GM21528 (cell line): ENCODE measurements at regions not wholly inside any gene's neighbourhood (a gene's known extent, or its start where the extent isn't known, plus 50 kb on each side); places are given as distances from the start of the nearest gene placed in this dataset.
"Not testable (repeated sequence)": the region's sequence is repeated elsewhere in the genome, so short reads cannot be mapped to it uniquely, and the experiment has no call there.

Source experiments
- ATAC-seq: cut with Tn5 transposase; IDR thresholded peaks from one replicate; pipeline ENCODE4 v1.9.1; 2021; ENCODE audit warnings: mild to moderate bottlenecking, moderate library complexity; ENCODE audit not compliant: unreplicated experiment, low FRiP score

DNA sequence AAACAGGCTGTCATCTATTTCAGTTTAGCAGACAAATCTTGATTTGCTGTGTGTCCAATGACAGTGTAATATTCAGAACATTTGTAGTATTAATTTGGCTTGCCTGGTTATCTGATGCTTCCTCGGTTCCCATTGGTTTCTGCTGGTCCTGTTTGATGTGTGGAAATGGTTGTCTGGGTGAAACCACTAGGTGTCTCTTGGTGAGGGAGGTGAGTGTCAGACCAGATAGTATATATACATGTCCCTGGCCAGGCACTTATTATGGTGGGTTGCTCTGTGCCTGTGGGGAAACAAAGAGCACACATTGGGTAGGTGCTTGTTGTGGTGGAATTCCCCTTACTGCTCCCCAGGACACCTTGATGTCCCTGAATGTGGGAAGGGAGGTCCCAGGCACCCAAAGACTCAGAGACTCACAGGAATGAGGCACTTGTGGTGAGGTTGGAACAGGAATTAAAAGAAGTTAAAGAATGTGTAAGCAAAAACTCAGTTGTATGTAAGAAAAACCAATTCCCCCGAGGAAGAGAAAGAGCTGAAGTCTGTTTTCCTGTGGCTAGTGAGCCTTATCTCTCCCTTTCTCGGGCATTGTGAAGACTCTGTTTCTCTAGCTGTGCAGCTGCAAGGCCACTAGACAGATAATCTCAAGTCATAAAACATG is 1519.1 kb downstream of the BRINP3 start:
- no peak for ATAC-seq

DNA sequence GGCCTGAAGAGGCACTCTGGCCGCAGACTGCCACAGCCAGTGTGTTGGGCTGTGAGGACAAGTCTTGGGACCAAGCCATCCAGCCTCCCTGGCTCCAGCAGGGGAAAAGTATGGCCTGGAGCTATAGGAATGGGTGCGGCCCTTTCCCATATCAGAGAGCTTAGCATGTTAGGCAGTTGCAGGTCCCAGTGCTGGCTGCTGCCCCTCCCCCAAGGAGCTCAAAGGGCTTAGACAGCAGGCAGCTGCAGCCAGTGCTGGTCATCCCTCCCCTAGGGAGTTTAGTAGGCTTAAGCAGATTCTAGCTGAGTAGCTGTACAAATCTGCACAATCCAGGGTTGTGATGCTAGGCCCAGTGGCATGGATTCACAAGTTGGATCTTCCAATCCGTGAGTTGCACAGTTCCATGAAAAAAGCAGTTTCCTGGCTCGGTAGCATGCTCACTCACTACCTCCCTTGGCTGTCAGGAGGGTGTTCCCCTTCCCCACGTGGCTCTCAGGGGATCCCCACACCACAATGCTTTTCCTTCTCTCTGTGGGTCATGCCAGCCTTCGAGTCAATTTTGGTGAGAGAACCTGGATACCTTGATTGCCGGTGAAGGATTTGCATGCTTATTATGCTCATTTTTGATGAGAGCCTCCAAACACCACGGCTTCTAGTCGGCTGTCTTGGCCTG is 1490.8 kb downstream of the BRINP3 start:
- ATAC-seq = no peak

DNA sequence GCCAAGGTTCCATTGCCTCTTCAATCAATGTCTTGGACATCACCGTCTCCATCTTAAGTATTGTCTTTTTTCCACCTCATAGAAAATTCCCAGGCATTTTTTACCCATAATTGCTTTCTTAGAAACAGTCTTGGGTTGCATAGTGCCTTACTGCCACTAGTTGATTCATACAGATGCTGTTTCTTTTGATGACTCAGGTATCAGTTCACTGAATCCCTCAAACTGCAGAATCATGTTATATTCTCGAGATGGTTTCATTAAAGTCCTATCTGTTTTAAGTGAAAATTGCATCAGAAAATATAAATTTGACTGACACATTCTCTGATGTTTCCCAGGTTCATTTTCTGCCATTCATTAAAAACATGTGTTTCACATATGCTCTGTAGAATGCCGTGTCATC is 1489.1 kb downstream of the BRINP3 start:
- no peak for ATAC-seq

DNA sequence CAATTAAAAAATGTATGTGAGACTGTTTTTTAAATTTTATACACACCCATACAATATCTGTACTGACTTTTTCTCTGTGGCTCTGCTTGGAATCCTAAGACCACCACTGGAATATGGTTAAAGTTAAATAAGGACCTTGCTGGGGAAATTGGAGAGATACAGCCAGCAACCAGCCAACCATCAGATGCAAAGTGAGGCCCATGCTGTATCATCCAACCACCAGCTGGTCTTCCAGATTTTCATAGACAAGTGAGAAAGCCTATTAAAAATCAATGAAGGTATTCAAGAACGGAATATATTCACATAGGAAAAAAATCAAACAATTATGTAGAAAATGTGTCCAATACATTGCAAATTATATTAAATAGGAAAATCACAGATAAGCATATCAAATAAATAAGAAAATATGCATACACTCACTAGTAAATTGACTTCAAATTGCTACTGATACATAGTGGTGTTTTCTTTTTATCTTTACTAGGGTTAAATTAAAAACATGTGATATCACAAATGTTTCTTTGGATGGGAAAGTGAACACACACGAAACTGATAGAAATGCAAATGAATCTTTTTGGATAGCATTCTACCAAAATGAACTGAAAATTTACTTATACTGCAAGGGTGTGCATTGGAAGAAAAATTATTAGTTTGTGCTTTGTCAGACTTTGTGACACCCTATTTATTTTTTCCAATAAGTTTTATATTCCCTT is 1486.3 kb downstream of the BRINP3 start:
- ATAC-seq = no peak

DNA sequence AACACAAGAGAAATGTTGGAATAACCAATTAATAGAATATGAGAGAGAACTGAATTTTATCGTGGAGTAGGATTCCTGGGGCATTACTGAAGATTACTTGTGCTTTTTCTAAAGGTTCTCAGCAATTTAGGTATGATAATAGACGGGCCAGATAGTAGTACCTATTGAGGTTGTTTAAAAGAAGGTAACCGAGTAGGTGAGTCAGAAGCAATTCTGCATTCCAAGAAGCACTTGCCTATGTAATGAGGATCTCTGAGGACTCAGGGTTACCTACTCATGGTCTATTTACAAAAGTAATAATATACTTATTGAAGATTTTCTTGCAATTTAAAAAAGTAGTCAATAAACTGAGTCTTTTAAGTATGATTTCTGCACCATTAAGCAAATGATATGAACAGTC is 1469.8 kb downstream of the BRINP3 start:
- ATAC-seq = no peak

DNA sequence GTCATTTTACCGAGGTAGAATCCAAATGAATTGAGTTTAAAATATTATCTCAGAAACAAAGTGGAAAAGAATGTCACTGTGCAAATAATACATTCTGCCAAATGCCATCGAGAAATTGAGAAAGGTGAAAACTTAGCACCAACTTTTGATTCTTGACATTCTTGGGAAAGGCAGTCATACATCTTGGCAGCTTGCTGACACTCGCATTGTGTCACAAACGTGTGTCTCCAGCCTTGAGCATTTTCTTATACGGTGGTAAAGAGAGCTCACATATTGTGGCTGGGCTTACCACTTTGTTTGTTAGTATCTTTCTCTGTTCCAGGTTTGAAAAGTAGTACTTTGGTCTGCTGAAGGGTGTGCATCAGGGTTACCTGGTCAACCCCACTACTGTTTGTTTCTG is 1456.1 kb downstream of the BRINP3 start:
- no peak for ATAC-seq

DNA sequence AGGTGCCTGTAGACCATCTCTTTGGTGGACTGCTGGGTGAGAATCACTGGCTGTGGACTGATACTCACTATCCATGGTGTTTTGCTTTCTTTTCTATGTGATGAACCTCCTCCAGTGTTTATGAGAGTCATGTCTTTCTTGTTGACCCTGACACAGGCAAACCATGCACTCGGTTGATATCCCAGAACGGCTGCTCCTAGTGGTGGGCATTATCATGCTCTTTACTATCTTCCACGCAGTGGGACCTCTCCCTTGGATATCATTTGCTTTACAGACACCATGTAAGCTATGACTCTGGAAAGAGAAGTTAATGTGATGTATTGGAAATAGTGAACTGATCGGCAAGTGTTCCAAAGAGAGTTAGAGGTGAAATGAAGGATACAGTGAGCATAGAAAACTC is 1455.6 kb downstream of the BRINP3 start:
- ATAC-seq = no peak

DNA sequence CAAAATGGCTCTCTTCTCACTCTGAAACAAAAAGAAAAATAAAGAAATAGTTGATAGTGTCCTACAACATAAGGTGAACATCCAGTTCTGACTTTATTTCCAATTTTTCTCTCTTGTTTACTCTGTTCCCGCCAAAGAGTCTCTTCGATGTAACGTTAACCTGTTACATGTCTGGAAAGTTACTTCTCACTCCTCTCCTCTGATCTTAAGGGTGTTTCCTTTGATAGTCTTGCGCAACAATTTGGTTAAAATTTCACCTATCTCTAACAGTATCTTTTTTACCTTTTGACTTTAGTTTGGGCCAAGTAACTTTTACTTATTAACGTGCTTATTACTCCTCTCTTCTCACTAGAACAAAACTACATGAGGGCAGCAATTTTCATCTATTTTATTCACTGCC is 1450.2 kb downstream of the BRINP3 start:
- no peak for ATAC-seq

DNA sequence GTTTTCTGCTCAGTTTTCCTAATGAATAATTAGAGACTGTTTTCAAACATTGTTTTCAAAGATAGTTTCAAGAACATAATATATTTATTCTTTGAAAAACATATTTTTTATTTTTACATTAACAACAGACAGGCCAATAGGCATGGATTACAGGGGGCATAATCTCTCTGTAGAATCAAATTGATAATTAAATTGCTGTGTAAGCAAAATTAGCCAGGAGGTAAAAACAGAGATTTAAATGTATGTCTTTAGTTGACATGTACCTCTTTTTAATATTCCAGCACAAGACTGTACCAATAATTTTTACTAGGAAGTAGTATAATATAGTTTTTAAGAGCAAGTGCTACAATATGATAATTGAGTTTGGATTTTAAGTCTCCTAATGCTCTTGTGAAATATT is 1444.5 kb downstream of the BRINP3 start:
- ATAC-seq = no peak

DNA sequence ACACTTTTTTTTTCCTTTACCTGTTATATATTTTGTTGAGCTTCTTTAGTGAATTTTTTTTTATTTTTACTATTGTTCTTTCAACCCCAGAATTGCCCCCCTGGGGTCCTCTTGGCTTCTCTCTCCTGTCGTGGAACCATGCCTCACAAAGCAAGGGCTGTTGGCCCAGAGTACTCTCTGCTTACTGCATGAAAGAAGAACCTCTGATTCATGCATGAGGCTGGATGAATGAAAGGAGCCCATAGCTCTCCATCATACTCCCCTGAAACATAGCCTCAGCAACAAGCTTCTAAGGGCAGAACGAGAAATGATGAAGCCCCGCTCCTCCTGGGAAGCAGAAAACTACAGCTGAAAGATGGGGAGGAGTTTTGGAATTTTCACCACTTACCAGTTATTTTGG is 1441.0 kb downstream of the BRINP3 start:
- no peak for ATAC-seq

DNA sequence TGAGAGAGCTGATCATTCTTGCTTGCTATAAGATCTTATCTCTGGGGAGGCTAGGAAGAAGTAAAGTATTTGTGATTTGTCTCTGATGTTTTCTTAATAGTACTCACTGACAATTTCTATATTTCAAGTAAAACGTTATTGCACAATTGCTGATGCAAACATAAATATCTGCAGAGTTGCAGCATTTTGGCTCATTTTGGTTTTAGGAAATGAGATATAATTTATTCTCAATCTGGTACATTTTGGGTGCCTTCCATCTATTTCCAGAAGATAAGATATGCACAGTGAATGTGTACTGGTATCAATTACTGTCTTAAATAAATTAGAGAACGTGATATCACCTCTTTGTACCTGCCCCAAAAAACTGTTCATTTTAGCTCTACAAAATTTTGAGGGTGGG is 1431.5 kb downstream of the BRINP3 start:
- no peak for ATAC-seq

DNA sequence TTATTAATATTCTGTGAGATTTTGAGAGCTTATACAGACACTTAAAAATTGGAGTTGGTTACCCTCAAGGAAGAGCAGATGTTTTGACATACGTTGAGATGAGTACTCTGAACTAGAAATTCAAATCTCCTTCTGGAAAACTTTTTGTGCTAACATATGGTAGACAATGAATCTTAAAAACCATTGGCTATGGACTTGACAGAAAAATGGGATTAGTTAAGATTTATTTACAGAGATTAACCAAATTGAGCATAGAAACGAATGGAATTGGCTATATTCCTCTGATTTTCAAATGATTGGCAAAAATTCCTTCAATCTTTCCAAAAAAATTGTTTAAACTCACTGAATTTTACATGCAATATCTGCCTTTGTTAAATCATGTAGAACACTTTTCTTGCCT is 1392.9 kb downstream of the BRINP3 start:
- ATAC-seq = no peak

DNA sequence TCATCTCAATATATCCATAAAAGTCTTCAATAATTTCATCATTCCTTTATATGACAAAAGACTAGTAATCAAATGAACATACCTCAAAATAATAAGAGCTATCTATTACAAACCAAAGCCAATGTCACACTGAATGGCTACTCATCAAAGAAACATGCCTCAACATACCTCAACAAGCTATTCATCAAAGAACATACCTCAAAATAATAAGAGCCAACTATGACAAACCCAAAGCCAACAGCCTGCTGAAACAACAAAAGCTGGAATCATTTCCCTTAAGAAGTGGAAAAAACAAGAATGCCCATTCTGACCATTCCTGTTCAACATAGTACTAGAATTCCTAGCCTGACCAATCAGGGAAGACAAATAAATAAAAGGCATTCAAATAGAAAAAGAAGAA is 1373.7 kb downstream of the BRINP3 start:
- no peak for ATAC-seq

DNA sequence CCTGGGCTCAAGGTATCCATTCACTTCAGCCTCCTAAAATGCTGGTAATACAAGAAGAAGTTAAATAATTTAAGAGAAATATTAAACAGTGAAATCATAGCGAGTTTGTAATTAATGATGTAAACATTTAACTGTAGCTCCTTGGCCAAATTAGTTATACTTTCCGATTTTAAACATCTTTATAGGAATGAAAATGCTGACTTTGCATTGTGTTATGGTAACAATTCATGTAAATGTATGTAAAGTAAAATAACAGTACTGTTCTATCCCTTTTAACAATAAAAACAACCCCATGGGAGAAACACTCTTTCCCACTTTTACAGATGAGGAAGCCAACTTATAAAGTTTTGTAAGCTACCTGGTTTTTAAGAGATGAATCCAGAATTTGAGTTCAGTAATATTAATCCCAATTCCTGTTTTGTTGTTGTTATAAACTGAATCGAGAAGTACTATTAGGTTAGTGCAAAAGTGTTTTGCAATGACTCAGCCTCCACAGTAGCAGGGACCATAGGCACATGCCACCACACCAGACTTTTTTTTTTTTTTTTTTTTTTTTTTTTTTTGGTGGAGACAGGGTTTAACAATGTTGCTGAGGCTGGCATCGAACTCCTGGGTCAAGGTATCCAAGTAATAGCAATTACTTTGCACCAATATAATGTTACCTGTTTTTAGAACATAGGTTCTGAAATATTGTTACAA is 1360.4 kb downstream of the BRINP3 start:
- no peak for ATAC-seq

DNA sequence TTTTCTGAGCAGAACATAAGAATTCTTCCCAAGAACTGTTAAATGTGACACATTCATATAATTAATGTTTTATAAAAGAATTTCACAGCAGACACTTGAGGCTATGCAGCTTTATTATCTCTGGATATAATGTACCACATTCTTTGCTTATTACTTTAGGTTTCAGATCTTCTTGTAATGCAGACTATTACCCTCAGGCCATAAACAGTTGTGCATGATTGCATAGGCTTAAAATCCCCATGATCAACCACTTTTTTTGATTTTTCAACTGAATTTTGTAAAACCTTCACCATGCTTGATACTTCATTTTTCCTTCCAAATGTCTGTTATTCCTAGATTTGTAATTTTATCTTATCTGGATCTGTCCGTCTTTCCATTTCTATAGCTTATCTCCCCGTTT is 1355.7 kb downstream of the BRINP3 start:
- ATAC-seq = no peak

DNA sequence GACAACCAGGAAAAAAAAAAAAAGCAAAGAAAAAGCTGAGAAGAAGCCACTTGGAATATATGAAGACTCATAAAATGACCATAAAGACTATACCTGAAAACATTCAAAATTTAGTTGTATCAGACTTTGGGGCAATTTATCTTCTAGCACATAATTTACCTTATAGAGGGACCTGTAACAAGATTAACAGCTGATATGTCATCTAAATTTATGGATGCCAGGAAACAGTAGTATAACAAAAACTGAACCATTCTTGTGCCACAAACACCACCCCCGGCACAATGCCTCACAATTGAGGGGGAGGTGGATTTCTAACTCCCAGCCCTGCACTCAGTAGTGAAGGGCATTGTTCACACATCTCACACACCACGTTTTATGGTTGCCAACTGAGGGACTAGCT is 1352.0 kb downstream of the BRINP3 start:
- ATAC-seq = no peak

DNA sequence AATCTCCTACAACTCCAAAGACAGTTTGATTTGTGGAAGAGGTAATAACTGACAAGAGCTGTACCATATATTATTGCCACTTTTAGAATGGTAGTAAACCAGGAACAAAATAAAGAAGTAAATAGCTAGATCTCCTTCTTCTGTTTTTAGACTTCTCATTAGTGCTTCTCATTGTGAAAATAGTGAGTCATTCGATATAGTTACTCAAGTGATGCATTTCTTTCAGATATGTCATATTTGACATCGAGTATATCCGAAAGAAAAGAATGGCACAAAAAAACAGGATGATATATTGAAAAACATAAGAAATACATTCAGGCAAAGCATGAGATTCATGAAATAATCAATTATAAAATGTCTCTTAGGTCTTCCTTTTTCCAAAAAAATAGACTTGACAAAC is 1346.1 kb downstream of the BRINP3 start:
- no peak for ATAC-seq

DNA sequence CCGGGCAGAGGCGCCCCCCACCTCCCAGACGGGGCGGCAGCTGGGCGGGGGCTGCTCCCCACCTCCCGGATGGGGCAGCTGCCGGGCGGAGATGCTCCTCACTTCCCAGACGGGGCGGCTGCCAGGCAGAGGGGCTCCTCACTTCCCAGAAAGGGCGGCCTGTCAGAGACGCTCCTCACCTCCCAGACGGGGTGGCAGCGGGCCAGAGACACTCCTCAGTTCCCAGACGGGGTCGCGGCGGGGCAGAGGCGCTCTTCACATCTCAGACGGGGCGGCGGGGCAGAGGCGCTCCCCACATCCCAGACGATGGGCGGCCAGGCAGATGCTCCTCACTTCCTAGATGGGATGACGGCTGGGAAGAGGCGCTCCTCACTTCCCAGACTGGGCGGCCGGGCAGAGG is 1337.9 kb downstream of the BRINP3 start:
- ATAC-seq = not testable (repeated sequence)

DNA sequence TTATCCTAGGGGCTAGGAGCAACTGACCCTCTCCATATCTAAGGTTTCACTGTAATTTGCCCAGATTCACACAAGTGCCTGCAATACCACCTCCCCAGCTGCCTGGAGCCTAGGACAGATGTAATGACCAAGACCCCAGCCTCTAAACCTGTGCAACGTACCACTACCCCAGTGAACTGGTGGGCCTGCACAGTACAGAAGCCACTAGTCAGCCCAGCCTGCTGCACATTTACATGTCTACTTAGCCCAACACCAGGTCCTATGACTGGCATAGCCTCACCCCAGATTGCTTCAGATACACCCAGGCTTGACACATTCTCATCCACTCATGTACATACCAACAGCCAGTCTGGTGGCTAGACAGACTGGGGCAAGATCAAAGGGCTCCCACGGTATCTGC is 1336.6 kb downstream of the BRINP3 start:
- ATAC-seq = no peak

DNA sequence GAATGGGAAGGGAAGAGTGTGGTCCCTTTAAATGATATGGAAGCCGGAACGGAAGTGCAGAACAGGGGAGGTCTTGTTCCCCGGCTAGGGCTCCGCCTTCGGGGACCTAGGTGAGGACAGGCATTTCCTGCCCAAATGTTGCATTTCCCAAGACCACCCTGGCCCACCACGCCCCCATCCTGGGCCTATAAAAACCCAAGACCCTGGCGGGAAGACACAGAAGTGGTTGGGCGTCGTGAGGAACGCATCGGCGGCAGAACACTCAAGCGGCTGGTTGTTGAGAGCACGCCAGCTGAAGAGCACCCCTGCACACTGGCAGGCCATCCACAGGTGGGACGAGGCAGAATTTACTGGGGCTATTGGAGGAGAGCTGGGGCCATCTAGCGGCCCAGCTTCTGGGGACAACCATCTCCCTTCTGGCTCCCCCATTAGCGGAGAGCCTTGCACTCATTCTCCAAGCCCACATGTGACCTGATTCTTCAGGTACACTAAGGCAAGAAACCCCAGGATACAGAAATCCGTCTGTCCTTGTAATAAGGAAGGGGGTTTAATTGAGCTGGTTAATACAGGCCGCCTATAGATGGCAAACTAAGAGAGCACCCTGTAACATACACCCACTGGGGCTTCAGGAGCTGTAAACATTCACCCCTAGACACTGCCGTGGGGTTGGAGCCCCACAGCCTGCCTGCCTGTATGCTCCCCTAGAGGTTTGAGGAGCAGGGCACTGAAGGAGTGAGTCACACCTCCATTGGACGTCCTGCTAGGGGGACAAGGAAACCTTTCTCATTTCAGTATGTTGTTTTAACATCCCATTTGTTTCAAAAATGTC is 1327.9 kb downstream of the BRINP3 start:
- ATAC-seq = no peak

DNA sequence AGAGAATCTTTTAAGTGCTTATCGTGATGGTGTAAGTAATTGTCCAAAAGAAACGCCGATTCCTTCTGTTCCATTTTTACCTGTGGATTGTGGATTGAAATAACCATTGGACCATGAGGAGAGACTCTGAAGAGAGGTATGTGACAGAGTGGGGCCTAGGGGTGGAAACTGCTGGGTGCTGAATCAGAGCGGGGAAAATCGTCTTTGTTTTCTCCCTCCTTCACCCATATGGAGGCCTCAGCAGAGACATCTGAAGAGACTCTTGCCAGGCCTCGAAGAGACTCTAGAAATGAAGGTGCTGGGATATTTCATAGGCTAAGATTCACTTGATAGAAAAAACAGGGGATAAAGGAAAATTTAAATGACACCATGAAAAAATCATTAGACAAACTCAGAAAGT is 1327.0 kb downstream of the BRINP3 start:
- ATAC-seq = no peak
